ENCODE measurements at regions not wholly inside any gene's neighbourhood (a gene's known extent, or its start where the extent isn't known, plus 50 kb on each side); places are given as distances from the start of the nearest gene placed in this dataset.

DNA sequence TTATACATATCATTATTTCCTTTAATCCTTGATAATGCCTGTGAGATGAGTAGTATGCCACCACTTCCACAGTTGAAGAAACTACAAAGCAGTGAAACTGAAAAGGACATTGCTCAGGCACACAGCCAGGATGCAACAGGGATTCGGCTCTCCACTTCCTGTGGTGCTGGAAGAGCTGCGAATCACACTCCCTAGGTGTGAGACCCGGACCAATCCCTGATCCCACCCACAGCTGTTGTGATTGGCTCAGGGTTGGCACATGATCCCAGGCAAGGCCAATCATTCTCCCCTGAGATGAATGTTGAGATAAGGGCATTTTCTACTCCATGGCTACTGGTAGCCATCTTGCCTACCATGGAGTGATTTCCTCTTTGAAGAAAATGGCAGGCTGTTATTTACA, 218.2 kb downstream of the TMEM114 start:
- no peak for DNase-seq

- no peak for DNase-seq
These were observed 219.7 kb downstream of the TMEM114 start for GRCh38 chr16:8370374-8371270.

GRCh38 chr16:8358937-8359336, 231.4 kb downstream of the TMEM114 start:
- no peak for DNase-seq

DNA sequence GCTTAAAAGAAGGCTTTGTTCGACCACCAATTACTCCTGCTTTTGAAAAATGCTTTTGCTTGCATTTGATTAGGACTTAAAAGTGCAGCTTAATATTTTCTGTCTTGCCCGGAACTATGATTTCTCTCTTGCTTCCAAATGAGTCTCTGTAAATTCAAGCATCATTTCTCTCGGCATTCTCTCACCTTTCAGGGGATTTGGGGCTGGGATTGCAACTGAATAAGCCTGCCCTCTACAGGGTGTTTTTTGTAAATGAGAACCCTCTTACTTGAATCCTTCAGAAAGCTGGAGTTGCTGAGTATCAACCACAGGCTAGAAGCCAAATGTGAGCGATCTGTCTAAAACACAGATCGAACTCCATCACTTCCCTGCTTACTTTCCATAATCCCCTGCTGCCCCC, 234.6 kb downstream of the TMEM114 start:
- no peak for DNase-seq

DNA sequence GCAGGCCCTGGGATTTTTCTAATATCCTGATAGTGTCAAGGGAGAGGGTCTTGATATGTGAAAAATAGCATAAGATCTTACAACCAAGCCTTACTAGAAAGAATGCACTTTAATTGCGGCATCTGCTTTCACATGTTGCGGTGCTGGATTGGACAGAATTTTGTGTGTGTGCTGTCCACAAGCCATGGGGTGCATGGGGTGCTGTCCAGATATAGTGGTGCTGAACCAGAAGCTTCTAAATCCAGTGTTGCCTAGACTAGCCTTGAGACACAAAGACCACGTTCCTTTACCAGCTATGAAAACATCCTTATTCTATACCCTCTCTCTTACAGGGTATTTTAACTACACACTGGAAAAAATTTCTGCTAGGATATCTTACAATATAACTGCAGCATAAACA, 244.0 kb downstream of the TMEM114 start:
- no peak for DNase-seq

DNA sequence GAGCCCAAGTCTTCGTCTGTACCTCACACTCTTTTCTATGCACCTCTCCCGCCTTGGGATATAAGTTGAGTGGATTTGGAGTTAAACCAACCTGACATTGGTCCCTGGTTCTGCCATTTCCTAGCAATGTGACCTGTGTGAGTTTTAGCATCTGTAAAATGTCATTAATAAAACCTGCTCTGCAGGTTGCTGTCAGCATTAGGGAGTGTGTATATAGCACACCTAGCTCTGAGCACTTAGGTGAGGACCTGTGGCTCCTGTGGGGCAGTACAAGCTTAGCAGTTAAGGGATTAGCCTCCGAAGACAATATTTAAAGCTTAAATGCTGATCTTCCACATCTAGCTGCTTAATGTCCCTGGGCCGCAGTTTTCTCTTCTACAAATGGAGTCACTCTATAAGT, 248.0 kb downstream of the TMEM114 start:
- no peak for DNase-seq

GRCh38 chr16:8330761-8331160, 259.6 kb downstream of the TMEM114 start:
- no peak for DNase-seq

GRCh38 chr16:8326232-8326631, 264.1 kb downstream of the TMEM114 start:
- DNase-seq = no peak

DNA sequence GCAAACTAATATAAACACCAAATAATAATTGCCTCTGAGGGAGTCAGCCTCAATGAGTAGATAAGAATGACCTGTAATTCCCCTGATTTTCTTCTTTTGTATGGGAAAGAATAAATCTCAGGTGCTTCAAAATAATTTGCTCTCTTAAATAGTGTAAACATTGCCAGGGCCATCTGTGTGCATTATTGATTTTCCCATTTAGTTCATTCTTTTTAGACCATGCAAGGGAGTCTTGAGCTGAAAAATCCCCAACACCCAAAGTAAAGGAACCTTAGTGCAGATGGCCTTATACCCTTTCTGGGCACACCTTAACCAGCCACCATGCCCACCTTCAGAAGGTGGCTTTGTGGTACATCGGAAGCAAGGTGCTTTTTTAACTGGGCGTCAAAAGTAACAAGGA, 267.2 kb downstream of the TMEM114 start:
- no peak for DNase-seq

GRCh38 chr16:8320131-8320530, 270.2 kb downstream of the TMEM114 start:
- no peak for DNase-seq

- no peak for DNase-seq
These were observed 279.5 kb downstream of the TMEM114 start for GRCh38 chr16:8310816-8311215.

GRCh38 chr16:8310323-8310722, 280.0 kb downstream of the TMEM114 start:
- DNase-seq = no peak

- DNase-seq = no peak
These were observed 285.1 kb downstream of the TMEM114 start for GRCh38 chr16:8305201-8305600.

- DNase-seq = no peak
These were observed 290.7 kb downstream of the TMEM114 start for GRCh38 chr16:8299635-8300034.

DNA sequence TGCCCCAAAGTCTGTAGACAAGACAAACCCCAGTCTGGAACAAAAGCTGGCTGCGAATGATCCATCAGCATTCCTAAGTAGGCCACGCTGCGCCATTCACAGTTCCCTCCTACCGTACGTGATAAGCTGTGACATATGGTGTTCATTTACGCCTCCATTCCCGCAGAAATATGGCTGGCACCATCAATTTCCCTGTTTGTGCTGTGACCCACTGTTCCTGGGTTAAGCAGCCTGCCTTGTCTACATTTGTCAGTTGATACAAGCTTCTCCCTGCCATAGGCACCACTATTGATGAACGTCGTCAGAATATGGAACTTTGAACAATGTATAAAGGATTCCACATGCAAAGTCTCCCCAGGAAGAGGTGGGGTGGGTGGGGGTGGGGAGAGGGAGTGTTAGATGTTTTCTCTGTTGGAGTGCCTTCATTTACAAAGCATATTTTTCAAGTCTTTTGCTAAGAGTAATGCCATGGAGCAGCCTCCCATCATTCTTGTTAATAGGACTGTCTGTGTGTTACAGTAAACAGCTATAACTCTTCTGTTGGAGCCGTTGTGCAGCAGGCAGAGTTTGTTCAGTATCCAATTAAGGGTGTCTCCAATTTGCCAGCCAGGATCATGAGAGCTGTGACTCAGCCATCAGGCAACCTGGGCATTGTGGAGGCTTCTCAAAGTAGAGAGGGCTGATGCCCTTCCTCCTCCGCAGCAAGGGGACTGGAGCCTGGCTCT, 294.6 kb downstream of the TMEM114 start:
- DNase-seq = no peak

GRCh38 chr16:8293413-8293812, 296.9 kb downstream of the TMEM114 start:
- DNase-seq = no peak

DNA sequence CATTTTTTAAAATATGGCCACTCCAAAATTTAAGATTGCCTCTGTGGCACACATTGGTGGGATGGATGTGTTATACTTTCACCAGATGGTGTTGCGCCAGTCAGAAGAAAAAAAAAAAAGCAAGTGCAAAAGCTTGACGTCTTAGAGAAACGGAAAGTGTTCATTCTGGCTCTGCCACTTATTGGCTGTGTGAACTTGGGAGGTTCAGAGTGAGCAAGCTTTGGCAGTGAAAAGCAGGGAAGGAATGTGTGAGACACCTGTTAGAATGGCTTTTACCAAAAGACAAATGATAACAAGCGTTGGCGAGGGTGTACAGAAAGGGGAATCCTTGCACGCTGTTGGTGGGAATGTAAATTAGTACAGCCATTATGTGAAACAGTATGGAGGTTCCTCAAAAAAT, 298.0 kb downstream of the TMEM114 start:
- no peak for DNase-seq

- no peak for DNase-seq
These were observed 304.0 kb downstream of the TMEM114 start for GRCh38 chr16:8286348-8286747.

DNA sequence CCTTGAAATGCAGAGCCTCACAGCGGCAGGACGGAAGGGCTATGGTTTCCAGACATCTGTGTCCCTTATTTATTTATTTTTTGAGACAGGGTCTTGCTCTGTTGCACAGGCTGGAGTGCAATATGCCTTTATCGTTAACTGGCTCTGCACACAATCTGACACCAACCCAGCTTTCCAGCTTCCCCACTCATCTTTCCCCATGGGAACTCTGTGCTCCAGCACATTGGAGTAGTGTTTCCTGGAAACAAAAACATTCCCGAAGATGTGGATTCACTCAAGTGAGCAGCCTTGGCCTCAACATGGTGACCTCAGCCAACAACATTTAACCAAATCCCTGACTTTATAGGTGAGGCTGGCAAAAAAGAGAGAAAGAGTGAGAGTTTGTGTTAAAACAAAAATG, 307.1 kb downstream of the TMEM114 start:
- no peak for DNase-seq

DNA sequence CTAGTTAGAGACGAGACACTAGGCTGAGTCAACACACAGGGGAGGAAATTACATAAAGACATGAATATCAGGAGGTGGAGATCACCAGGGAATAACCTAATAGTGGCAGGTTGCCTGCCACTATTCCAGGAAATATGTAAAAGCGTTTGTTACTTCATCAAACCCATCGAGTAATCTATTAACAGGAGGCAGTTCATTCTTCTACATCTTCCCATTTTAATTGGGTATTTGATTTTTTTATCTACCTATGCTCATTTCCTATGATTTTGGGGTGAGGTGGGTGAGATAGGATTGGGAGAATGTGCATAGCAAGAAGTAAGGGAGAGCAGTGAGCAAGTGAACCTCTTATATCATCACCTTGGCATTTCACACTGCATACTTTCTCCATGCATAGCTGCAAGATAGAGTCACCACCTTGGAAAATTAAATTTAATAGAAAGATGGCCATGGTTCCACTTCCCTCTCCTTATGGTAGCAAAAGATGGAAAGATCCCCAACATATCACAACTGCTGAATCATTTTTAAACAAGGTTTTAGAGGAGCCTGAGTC, 312.2 kb downstream of the TMEM114 start:
- no peak for DNase-seq

DNA sequence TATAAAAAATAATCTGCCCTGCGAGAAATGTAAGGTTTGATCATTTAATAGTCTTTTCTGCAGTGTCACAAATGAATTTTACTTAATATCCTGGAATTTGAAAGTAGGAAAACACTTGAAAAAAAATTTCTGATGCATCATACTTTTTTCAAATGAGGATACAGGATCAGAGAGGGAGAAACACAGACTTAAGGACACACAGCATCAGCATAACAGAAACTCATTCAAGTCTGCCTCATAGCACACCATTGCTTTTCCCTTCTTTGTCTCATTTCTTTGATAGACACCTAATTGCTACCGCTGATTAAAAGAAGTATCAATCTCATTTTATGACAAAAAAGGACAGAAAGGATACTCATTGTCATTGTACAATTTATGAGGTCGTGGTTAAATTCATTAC, 319.0 kb downstream of the TMEM114 start:
- DNase-seq = no peak

DNA sequence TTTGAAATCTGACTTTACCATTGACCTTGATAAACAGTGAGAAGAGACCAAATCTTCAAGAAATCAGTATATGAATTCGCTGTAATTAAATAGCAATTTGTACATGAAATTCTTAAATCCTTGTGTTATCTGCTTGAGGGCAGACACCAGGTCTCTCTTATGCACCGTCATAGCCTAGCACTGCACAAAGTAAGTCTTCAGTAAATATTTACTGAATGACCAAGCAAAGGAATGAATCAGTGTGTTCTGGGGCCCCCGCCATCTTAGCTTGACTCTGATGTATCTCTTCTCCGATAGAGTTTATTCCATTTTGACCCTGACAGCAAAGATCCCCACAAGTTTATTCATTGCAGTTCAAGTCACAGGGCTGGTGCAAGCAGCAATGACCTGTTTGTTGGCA, 328.0 kb downstream of the TMEM114 start:
- no peak for DNase-seq

DNA sequence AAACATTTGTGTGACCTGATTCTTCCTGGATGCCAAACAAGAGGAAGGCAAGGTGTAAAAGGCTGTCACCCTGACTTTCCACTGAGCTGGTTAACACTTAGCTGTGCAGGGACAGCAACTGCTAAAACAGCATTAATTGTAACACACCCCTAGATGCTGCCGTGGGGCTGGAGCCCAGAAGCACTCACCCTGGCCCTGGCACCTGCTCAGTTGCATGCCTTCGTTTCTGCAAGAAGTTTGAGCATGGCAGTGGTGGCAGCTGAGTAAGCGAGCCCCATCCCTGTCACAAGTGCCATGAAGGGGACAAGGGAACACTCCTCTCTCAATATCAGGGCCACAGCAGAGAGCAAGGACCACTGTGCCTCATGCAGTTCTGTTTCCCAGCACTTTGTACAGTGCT, 330.2 kb downstream of the TMEM114 start:
- no peak for DNase-seq

GRCh38 chr16:8258523-8258922, 331.8 kb downstream of the TMEM114 start:
- DNase-seq = no peak
